CD4-positive, alpha-beta T cell treated with Interferon gamma for 1 hour (primary cell): ENCODE measurements at regions not wholly inside any gene's neighbourhood (a gene's known extent, or its start where the extent isn't known, plus 50 kb on each side); places are given as distances from the start of the nearest gene placed in this dataset.
"Not testable (repeated sequence)": the region's sequence is repeated elsewhere in the genome, so short reads cannot be mapped to it uniquely, and the experiment has no call there.

ENCODE experiments used
- DNase-seq: peaks from one replicate; pipeline ENCODE4 v3.0.0-alpha.2; 2020

- DNase-seq, result no peak
These were observed 95.6 kb downstream of the NCOR2 start for GRCh38 chr12:124471828-124472227.

- no peak for DNase-seq
These were observed 96.6 kb downstream of the NCOR2 start for GRCh38 chr12:124470806-124471205.

- no peak for DNase-seq
These were observed 97.3 kb downstream of the NCOR2 start for GRCh38 chr12:124470139-124470538.

DNA sequence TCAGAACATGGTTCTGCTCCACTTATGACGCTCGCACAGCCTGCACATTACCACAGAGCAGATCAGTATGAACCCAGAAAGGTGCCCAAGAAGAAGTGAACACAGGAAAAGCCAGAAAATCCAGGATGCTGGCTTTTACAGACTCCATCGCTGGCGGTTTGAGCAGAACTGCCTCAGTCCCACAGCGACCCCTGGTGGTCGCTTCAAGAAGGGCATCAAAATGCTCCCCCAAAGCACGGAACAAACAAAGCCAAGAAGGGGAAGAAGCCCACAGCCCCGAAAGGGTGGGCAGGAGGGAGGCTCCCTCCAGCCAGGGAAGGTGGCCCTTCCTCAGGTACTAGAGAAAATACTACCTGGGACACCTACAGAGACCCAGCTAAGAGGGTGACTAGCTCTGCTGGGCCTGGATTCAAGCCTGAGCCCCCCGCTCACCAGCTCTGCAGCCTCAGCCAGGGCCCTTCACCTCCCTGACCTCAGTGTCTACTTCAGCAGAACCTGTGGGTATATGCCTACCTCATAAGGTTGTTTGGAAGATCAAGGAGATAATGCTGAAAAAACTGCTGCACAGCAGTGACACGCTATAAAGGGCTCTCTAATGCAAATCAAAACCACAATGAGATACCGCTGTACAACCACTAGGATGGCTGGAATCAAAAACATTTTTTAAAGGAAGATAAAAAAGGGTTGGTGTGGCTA is 98.1 kb downstream of the NCOR2 start:
- no peak for DNase-seq

GRCh38 chr12:124467549-124467948 is 99.9 kb downstream of the NCOR2 start:
- DNase-seq, result not testable (repeated sequence)

DNA sequence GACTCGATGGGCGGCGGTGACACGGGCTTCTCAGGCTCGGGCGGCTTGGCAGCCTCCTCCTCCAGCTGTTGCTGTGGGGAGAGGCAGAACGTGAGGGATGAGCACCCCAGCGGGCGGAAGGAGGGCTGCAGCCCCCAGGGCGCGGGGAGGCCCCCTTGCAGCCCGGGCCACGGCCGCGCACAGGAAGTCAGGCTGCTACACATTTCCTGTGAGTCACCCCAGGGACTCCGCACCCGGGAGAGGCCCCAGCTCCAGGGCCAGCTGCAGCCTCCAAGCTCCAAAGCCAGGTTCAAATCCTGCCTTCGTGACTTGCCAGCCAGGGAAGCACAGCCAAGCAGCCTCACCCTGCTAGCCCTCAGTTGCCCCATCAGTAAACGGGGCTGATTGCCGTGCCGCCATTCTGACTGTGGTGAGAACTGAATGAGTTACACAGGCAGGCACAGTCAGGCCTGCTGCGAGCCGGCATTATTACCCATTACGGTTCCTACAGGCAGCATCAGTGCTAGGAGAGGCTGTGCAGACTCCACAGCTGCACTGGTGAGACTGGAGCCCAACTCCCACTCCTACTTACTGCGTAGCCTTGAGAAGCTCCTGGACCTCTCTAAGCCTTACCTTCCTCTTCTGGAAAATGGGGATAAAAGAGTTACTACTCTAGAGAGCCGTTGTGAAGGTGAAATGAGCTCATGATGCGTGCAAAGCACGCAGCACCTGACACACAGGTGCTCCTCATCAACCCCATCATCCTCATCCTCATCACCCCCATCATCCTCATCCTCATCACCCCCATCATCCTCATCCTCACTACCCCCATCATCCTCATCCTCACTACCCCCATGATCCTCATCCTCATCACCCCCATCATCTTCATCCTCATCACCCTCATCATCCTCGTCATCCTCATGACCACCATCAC is 100.9 kb downstream of the NCOR2 start:
- DNase-seq, result peak; percentile 92

DNA sequence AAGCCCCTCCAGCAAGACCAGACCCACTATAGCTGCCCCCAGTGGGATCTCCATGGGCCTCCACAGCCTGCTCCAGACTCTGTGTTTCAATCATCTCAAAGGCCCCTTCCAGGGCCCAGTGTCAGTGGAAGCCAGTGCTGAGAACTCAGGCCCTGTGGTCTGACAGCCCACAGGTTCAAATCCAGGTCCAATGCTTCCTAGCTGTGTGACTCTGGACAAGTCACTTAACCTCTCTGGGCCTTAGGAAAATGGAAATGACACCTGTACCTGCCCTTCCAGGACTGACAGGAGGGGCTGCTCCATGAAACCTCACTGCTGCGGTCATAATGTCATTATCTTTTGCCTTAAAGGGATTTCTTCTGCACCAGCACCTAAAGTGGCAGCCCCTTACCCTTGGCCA is 101.9 kb downstream of the NCOR2 start:
- DNase-seq, result no peak

DNA sequence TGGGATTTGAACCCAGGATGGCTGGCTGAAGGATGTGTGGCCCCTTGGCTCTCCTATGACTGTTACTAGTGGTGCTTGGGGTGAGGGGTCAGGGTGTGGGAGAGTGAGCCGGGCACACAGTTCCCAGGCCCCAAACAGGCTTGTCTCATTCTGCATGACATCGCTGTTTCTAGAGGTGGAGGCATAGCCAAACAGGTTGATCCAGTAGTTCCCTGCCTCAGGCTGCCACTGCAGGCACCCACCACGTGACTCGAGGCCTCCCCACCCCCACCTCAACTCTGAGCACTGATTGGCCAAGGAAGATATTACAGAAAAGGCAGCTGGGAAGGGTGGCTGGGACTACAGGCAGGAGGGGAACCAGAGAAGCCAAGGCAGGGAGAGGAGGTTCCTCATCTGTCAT is 102.6 kb downstream of the NCOR2 start:
- no peak for DNase-seq

DNA sequence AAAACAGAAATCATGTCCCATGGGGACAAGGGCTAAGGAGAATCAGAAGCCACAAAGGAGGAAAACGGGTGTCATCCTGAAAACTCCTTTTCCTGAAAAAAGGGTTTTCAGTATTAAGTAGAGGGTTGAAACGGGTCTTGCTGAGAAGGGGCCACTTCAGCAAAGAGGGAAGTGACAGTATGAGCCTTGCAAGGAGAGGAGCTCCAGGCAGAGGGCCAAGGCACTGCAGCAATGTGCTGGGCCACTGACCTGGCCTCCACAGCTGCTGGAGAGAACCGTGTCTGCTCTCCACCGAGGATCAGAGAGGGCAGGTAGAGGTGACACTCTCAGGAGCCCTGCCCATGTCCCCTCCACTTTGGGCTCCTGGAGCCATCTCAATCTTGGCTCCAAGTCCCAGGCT is 103.3 kb downstream of the NCOR2 start:
- no peak for DNase-seq

GRCh38 chr12:124463341-124463921 is 104.0 kb downstream of the NCOR2 start:
- DNase-seq, result no peak

DNA sequence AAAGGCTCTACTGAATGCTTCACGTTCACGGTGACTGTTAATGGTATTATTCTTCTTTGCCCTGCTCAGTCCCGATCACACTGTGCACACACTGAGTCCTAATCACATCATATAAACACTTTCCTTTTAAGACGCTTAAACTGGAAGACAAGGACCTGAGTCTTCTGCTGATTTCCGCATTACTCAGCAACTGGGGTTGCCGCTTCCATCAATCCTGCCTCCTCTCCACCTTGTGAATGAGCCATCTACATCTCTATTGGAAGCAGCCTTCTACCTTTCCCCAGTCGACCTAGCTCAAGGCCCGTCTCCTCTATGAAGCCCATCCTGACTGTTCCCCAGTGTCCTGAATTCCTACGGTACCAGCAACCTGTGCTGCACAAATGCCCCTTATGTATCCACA is 104.7 kb downstream of the NCOR2 start:
- DNase-seq, result no peak

DNA sequence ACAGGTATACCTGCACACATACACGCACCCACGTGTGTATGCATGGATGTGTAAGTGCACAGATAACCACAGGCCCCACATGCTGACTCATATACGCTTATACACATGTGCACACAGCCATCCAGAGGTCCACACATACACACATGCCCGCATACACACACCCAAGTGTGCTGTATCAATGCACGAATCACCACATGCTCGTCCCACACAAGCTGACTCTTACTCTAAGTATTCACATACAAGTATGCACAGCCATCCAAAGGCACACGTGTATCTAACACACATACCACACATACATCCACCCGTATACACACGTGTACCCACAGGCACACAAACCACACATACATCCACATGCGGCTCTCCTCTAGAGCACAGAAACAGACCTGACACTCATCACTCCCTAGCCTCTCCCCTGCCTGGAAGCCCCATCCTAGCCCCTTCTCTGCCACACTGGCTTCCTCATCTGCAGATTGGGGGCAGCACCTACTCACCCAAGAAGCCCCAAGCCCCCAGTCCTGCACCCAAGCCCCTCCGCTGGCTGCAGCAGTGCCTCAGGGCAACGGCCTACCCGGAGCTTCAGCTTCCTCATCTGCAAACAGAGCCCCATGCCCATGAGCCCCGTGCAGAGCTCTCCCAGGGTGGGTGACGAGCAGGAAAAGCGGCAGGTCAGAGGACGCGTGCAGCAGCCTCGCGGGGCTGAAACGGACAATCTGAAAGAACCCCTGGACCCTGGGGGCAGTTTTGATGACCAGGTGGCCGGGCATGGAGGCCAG is 105.4 kb downstream of the NCOR2 start:
- DNase-seq, result no peak

GRCh38 chr12:124461241-124461673 is 106.2 kb downstream of the NCOR2 start:
- no peak for DNase-seq

- DNase-seq, result no peak
These were observed 106.6 kb downstream of the NCOR2 start for GRCh38 chr12:124460771-124461170.

DNA sequence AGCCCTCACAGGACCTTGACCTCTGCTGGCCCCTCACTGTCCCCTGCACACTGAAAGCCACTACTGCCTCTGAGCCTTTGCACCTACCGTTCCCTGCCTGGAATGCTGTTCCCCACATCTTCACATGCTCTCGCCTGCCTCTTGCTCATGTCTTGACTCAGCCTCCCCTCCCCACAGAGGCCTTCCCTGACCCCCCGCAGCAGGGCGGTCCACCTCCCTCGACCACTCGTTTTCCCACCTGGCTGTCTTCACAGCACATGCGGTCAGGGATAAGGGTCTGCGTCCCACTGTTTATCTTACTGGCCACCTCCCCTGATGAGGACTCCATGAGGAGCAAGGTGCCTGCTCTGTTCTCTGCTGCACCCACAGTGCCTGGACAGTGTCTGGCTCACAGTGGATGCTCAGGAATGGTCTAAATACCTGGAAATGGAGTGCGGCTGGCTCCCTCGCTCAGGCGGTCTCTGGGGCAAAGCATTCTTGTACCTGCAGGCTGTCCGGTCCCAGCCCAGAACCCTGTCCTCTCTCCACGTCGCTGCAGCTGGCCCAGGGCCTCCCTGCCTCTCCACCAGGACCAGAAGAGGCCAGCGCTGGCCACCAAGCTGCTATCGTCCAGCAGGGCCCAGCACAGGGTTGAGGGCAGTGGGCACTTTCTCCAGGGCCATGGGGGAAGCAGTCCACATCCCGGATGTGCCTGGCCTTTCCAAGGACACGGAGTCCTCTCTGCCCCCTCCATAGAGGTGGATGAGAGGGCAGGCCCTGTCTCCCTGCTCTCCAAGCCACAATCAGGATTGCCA is 107.4 kb downstream of the NCOR2 start:
- no peak for DNase-seq

GRCh38 chr12:124458992-124459851 is 108.2 kb downstream of the NCOR2 start:
- no peak for DNase-seq

DNA sequence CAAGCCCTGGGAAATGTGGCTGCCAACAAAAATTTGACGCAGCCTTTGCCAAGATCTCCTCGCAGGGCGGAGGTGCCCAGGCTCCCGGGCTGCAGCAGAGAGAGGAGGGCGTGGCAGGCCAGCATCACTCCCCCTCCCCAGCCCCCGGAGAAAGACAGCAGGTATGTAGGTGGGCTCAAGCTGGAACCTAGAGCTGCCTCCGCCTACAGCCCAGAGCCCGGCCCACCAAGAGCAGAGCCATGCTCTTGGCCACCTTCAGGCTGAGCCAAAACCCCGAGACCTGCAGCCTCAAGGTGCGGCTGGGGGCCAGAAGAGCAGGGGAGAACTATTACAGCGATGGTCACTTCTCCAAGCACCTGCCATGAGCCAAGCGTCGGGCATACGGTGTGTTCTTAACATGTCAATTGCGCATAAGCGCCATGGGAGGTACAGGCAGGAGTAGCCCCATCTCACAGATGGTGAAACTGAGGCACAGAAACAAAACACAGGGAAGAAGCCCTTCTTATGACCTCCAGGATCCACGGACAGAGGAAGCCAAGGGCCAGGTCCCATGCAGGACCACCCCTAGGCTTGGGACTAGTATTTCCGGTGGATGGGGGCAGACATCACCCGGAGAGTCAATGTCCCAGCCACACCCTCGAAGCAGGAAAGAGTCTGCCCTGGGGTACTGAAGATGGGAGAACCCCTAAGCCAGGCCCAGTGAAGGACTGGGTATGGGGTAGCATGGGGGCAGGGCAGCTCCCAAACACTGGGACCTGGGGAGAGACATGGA is 109.0 kb downstream of the NCOR2 start:
- no peak for DNase-seq

GRCh38 chr12:124457287-124458219 is 109.9 kb downstream of the NCOR2 start:
- peak; percentile 78 for DNase-seq

DNA sequence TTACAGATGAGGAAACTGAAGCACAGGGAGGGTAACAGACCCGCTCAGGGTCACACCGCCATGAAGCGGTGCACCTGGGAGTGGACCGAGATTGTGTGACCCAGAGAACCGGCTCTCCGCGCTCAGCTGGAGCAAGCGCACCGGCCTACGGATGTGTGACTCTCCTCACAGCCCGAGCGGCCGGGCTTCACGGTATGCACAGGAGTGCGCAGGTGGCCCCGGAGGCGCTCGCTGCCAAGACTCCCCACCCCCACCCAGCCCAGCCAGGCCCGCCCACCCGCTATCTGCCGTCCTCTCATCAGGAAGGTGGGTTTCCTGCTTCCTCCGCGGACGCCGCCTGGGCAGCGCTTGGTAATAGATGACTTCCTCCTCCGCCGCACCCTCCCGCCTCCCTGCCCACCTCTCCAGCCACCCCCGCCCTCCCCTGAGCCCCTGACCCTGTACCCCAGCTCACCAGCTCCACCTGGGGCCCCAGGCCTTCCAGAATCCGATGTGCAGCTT is 110.7 kb downstream of the NCOR2 start:
- peak; percentile 66 for DNase-seq
